K562 (cell line): ENCODE measurements at regions not wholly inside any gene's neighbourhood (a gene's known extent, or its start where the extent isn't known, plus 50 kb on each side); places are given as distances from the start of the nearest gene placed in this dataset.
"Not testable (repeated sequence)": the region's sequence is repeated elsewhere in the genome, so short reads cannot be mapped to it uniquely, and the experiment has no call there.

ENCODE experiments used
- ATAC-seq: fragments of 200-7000 bp; cut with Tn5 transposase; 3 replicates; pipeline ENCODE4 v1.9.1; 2020; ENCODE audit warnings: moderate library complexity
- BruUV-seq: library from RNA; stranded (reverse); fragments of 400-500 nt; replicated peaks from 2 replicates; lab custom pipeline; 2021; lab: Mats Ljungman, UMichigan
- CTCF ChIA-PET: fragments of 300-600 bp; formaldehyde crosslinking; extraction: SDS; loops from one replicate; lab custom pipeline; 2021; ENCODE audit warnings: low intra/inter-chr PET ratio; lab: Yijun Ruan, JAX
- POLR2A ChIA-PET: fragments of 300-600, 350-650 bp; sonication (Branson Sonifier 250); formaldehyde crosslinking; extraction: SDS; loops from one replicate; lab custom pipeline; 2021; ENCODE audit warnings: antibody characterized with exemption, inconsistent platforms; lab: Yijun Ruan, JAX
- DNase-seq, 4 experiments: peaks; one replicate each; pipeline versions ENCODE4 v3.0.0 to v3.0.0-alpha.2; 2011 to 2018; ENCODE audit warnings: low spot score in 3 of 4, mixed read lengths in 3 of 4; ENCODE audit errors: extremely low read depth in 1 of 4
- FAIRE-seq: peaks from 2 replicates; lab custom pipeline; 2011; peaks lifted over from hg19 to GRCh38; lab: Jason Lieb, UNC
- H2AFZ ChIP-seq: 2 replicates; pipeline ENCODE4 v1.6.0; 2011; ENCODE audit warnings: low read depth, low read length, control low read depth, inconsistent platforms
- H3K27ac ChIP-seq: fragments of 200-600 bp; 3 replicates; pipeline ENCODE4 v1.8.0; 2011; ENCODE audit warnings: low read depth, mild to moderate bottlenecking, control low read depth, inconsistent platforms, low read length, moderate library complexity, mixed read lengths; ENCODE audit errors: extremely low read depth
- H3K27me3 ChIP-seq, 2 experiments: fragments of 300-600 bp in 1 of 2; 2 replicates in 1 of 2; 3 replicates in 1 of 2; pipeline versions ENCODE4 v1.6.0 to v1.8.0; 2011; ENCODE audit warnings: inconsistent platforms in 2 of 2, low read length in 2 of 2, mild to moderate bottlenecking in 1 of 2, mixed read lengths in 1 of 2, moderate library complexity in 1 of 2; ENCODE audit not compliant: control insufficient read depth in 2 of 2, insufficient read depth in 2 of 2
- H3K36me3 ChIP-seq: fragments of 300-600 bp; 3 replicates; pipeline ENCODE4 v1.8.0; 2011; ENCODE audit warnings: mild to moderate bottlenecking, low read length, inconsistent platforms; ENCODE audit not compliant: control insufficient read depth, insufficient read depth
- H3K4me1 ChIP-seq, 2 experiments: fragments of 200-600 bp in 1 of 2; replicated peaks in 1 of 2; 2 replicates in 1 of 2; 3 replicates in 1 of 2; pipeline versions ENCODE4 v1.5.1 to v1.8.0; 2011; ENCODE audit warnings: inconsistent platforms in 2 of 2, low read length in 2 of 2, mild to moderate bottlenecking in 1 of 2, mixed read lengths in 1 of 2, moderate library complexity in 1 of 2; ENCODE audit not compliant: control insufficient read depth in 2 of 2, insufficient read depth in 2 of 2
- H3K4me2 ChIP-seq: 2 replicates; pipeline ENCODE4 v1.6.1; 2011; ENCODE audit warnings: low read length, control low read depth, inconsistent platforms, mixed read lengths; ENCODE audit not compliant: insufficient read depth
- H3K4me3 ChIP-seq: fragments of 200-600 bp; sonication (generic), shearing (Covaris generic); 2 replicates; pipeline ENCODE4 v1.5.1; 2016; ENCODE audit warnings: control low read depth, inconsistent platforms
- H3K79me2 ChIP-seq: fragments of 200-600 bp; 3 replicates; pipeline ENCODE4 v1.8.0; 2011; ENCODE audit warnings: low read length, inconsistent platforms; ENCODE audit not compliant: control insufficient read depth, insufficient read depth
- H3K9ac ChIP-seq, 2 experiments: 2 replicates each; pipeline versions ENCODE4 v1.6.0 to v1.6.1; 2011; ENCODE audit warnings: low read depth in 2 of 2, low read length in 2 of 2, control low read depth in 1 of 2, inconsistent platforms in 1 of 2, mild to moderate bottlenecking in 1 of 2, mixed read lengths in 1 of 2; ENCODE audit not compliant: insufficient read depth in 1 of 2
- H3K9me1 ChIP-seq: one replicate; pipeline ENCODE4 v1.6.0; 2011; ENCODE audit warnings: inconsistent platforms, mild to moderate bottlenecking, low read length, moderate library complexity; ENCODE audit not compliant: control insufficient read depth, insufficient read depth
- H3K9me3 ChIP-seq: replicated peaks from 2 replicates; pipeline ENCODE4 v1.5.1; 2011; ENCODE audit warnings: low read depth, low read length, inconsistent platforms; ENCODE audit not compliant: control insufficient read depth, insufficient read depth
- H4K20me1 ChIP-seq: replicated peaks from 2 replicates; pipeline ENCODE4 v1.6.1; 2011; ENCODE audit warnings: low read length, inconsistent platforms, mixed read lengths; ENCODE audit not compliant: control insufficient read depth, insufficient read depth
- HDAC3 ChIP-seq: fragments of 450-650 bp; IDR thresholded peaks from 2 replicates; pipeline ENCODE4 v1.6.1; 2018; ENCODE audit warnings: borderline replicate concordance, mild to moderate bottlenecking, moderate library complexity; ENCODE audit not compliant: partially characterized antibody
- HDAC8 ChIP-seq: fragments of 450-650 bp; IDR thresholded peaks from 2 replicates; pipeline ENCODE4 v1.6.1; 2016; ENCODE audit warnings: mild to moderate bottlenecking, missing genetic modification characterization, moderate library complexity, missing compliant biosample characterization
- PCBP1 ChIP-seq: fragments of 200-400 bp; formaldehyde crosslinking; IDR thresholded peaks from 2 replicates; pipeline ENCODE4 v1.6.1; 2018; ENCODE audit warnings: mild to moderate bottlenecking, low read depth, low read length; ENCODE audit not compliant: poor library complexity, severe bottlenecking
- TBL1XR1 ChIP-seq, 2 experiments: IDR thresholded peaks; 2 replicates each; pipeline ENCODE4 v1.6.1; 2012; ENCODE audit warnings: improper control_type of control experiment in 2 of 2, low read length in 2 of 2, mild to moderate bottlenecking in 1 of 2
- WGBS: fragments of 100-300 bp; shearing (Covaris generic); methylation state at CpG from one replicate; pipeline ENCODE4 v1.1.6; 2016; ENCODE audit warnings: low coverage, mixed read lengths; ENCODE audit not compliant: insufficient coverage; ENCODE audit errors: missing lambda C conversion rate; 5-methylcytosine and 5-hydroxymethylcytosine counted together
- in situ Hi-C: fragments of 300-500 bp; cut with MboI; formaldehyde crosslinking; loops from 4 replicates; pipeline ENCODE4 v1.15.0; 2018; ENCODE audit warnings: inconsistent platforms, mixed read lengths
- intact Hi-C: fragments of 100-400 bp; cut with micrococcal nuclease; formaldehyde crosslinking; loops from 2 replicates; pipeline ENCODE4 v1.14.2; 2022
- TF ChIP-seq, protein P1 (sequence below), 2 experiments: fragments of 450-650 bp in 1 of 2; IDR thresholded peaks; 2 replicates each; pipeline ENCODE4 v1.6.1; 2011 to 2017; ENCODE audit warnings: low read depth in 2 of 2, antibody characterized with exemption in 1 of 2, borderline replicate concordance in 1 of 2, low read length in 1 of 2, mild to moderate bottlenecking in 1 of 2, mixed read lengths in 1 of 2; ENCODE audit not compliant: control insufficient read depth in 1 of 2

DNA sequence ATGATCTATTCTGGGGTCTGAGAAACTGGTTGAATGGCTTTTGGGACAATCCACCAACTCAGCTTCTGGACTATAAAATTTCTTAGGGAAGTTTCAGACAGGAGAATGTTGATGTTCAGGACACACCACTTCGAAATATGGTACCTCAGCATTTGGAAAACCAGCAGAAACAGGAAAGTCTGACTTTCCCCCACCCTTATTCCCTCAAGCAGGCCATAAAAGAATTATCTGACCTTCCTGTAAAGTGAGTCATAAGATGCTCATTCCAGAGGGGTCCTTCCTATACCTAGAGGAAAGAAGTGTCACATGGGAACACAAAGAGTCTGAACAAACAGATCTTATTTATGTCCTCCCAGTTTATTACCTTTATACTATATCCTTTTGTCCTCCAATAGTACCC is 415.0 kb downstream of the CPS1 start (continued):
- TF ChIP-seq, protein P1, sequence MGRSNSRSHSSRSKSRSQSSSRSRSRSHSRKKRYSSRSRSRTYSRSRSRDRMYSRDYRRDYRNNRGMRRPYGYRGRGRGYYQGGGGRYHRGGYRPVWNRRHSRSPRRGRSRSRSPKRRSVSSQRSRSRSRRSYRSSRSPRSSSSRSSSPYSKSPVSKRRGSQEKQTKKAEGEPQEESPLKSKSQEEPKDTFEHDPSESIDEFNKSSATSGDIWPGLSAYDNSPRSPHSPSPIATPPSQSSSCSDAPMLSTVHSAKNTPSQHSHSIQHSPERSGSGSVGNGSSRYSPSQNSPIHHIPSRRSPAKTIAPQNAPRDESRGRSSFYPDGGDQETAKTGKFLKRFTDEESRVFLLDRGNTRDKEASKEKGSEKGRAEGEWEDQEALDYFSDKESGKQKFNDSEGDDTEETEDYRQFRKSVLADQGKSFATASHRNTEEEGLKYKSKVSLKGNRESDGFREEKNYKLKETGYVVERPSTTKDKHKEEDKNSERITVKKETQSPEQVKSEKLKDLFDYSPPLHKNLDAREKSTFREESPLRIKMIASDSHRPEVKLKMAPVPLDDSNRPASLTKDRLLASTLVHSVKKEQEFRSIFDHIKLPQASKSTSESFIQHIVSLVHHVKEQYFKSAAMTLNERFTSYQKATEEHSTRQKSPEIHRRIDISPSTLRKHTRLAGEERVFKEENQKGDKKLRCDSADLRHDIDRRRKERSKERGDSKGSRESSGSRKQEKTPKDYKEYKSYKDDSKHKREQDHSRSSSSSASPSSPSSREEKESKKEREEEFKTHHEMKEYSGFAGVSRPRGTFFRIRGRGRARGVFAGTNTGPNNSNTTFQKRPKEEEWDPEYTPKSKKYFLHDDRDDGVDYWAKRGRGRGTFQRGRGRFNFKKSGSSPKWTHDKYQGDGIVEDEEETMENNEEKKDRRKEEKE (IDR thresholded peaks at IDR 0.05; ENCODE audit: borderline replicate concordance in 1 of 2, control insufficient read depth in 1 of 2, low read depth in 2 of 2, low read length in 1 of 2), result no peak
- TF ChIP-seq PCBP1 (no peak), HDAC3 (no peak), HDAC8 (tag) (no peak), TBL1XR1 (IDR thresholded peaks at IDR 0.05; ENCODE audit: low read length in 2 of 2) (no peak)

DNA sequence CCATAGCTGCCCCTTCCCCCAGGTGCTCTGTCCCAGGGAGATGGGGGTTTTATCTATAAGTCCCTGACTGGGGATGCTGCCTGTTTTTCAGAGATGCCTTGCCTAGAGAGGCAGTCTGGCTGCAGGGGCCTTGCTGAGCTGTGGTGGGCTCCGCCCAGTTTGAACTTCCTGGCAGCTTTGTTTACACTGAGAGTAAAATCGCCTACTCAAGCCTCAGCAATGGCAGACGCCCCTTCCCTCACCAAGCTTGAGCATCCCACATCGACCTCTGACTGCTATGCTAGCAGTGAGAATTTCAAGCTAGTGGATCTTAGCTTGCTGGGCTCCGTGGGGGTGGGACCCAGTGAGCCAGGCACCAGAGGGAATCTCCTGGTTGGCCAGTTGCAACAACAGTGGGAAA is 430.4 kb downstream of the CPS1 start:
- BruUV-seq, in situ Hi-C loops, H3K9me3 ChIP-seq, H3K27ac ChIP-seq, H3K9ac ChIP-seq, H3K4me2 ChIP-seq, H2AFZ ChIP-seq, H3K4me1 ChIP-seq, H3K4me3 ChIP-seq, DNase-seq, FAIRE-seq, H3K9me1 ChIP-seq, ATAC-seq, H3K36me3 ChIP-seq, intact Hi-C loops, CTCF ChIA-PET, POLR2A ChIA-PET, H3K27me3 ChIP-seq, H4K20me1 ChIP-seq, H3K79me2 ChIP-seq: not testable (repeated sequence)
- WGBS, result 0% methylated on average over 3 of the region's 5 CpGs
